Neural cell (in vitro differentiated cells): ENCODE measurements at regions not wholly inside any gene's neighbourhood (a gene's known extent, or its start where the extent isn't known, plus 50 kb on each side); places are given as distances from the start of the nearest gene placed in this dataset.

ENCODE experiments used
- H2AFZ ChIP-seq: fragments of 200-600, 300-800 bp; sonication (generic), shearing (Covaris generic); 2 replicates; pipeline ENCODE4 v1.6.0; 2014; ENCODE audit warnings: low read depth, mild to moderate bottlenecking, antibody characterized with exemption, low read length, moderate library complexity
- H3F3A ChIP-seq: fragments of 200-600 bp; shearing (Covaris generic); 2 replicates; pipeline ENCODE4 v1.6.1; 2016; ENCODE audit warnings: mild to moderate bottlenecking, moderate library complexity, mixed read lengths, antibody characterized with exemption, low read length; ENCODE audit not compliant: insufficient read depth, poor library complexity, severe bottlenecking
- H3K27ac ChIP-seq: fragments of 200-600, 300-800 bp; sonication (generic), shearing (Covaris generic); 2 replicates; pipeline ENCODE4 v1.5.1; 2014; ENCODE audit warnings: mild to moderate bottlenecking, low read length, moderate library complexity
- H3K27me3 ChIP-seq: fragments of 300-800, 200-600 bp; sonication (generic), shearing (Covaris generic); 2 replicates; pipeline ENCODE4 v1.6.0; 2014; ENCODE audit warnings: mild to moderate bottlenecking, low read depth, low read length, moderate library complexity; ENCODE audit not compliant: insufficient read depth
- H3K36me3 ChIP-seq: fragments of 300-800, 200-600 bp; sonication (generic), shearing (Covaris generic); 2 replicates; pipeline ENCODE4 v1.5.1; 2014; ENCODE audit warnings: mild to moderate bottlenecking, antibody characterized with exemption, low read length, moderate library complexity; ENCODE audit not compliant: insufficient read depth
- H3K4me2 ChIP-seq: fragments of 300-800, 200-600 bp; sonication (generic), shearing (Covaris generic); 2 replicates; pipeline ENCODE4 v1.6.0; 2014; ENCODE audit warnings: mild to moderate bottlenecking, low read length
- H3K4me3 ChIP-seq: fragments of 300-800, 200-600 bp; sonication (generic), shearing (Covaris generic); 2 replicates; pipeline ENCODE4 v1.5.1; 2014; ENCODE audit warnings: mild to moderate bottlenecking, low read length, moderate library complexity
- H3K79me2 ChIP-seq: fragments of 200-600 bp; shearing (Covaris generic); replicated peaks from 2 replicates; pipeline ENCODE4 v1.6.0; 2014; ENCODE audit warnings: mild to moderate bottlenecking, low read length, moderate library complexity; ENCODE audit not compliant: insufficient read depth
- H3K9ac ChIP-seq: fragments of 300-800, 200-600 bp; sonication (generic), shearing (Covaris generic); 2 replicates; pipeline ENCODE4 v1.6.1; 2016; ENCODE audit warnings: mild to moderate bottlenecking, low read length, mixed read lengths
- H3K9me2 ChIP-seq: fragments of 200-600 bp; shearing (Covaris generic); 2 replicates; pipeline ENCODE4 v1.6.1; 2016; ENCODE audit warnings: mild to moderate bottlenecking, low read length, mixed read lengths; ENCODE audit not compliant: insufficient read depth
- H3K9me3 ChIP-seq: fragments of 200-600, 300-800 bp; sonication (generic), shearing (Covaris generic); 2 replicates; pipeline ENCODE4 v1.6.1; 2016; ENCODE audit warnings: mild to moderate bottlenecking, mixed run types, low read length, moderate library complexity, mixed read lengths
- H4K20me1 ChIP-seq: fragments of 200-600 bp; shearing (Covaris generic); 2 replicates; pipeline ENCODE4 v1.6.1; 2016; ENCODE audit warnings: mild to moderate bottlenecking, mixed run types; ENCODE audit not compliant: insufficient read depth
- CTCF ChIP-seq: fragments of 450-650 bp; IDR thresholded peaks from 2 replicates; pipeline ENCODE4 v1.5.1; 2014; ENCODE audit warnings: antibody characterized with exemption, mild to moderate bottlenecking, moderate library complexity; ENCODE audit not compliant: poor library complexity, severe bottlenecking
- EP300 ChIP-seq: fragments of 450-650 bp; conservative IDR thresholded peaks from 2 replicates; pipeline ENCODE4 v1.6.1; 2014; ENCODE audit warnings: antibody characterized with exemption, mild to moderate bottlenecking, moderate library complexity; ENCODE audit not compliant: poor library complexity, severe bottlenecking
- EZH2 ChIP-seq: fragments of 200-600, 300-800 bp; shearing (Covaris generic), sonication (generic); IDR thresholded peaks from 2 replicates; pipeline ENCODE4 v1.6.1; 2014; ENCODE audit warnings: antibody characterized with exemption, low read length, borderline replicate concordance, mild to moderate bottlenecking; ENCODE audit not compliant: insufficient read depth, poor library complexity, severe bottlenecking
- MXI1 ChIP-seq: fragments of 450-650 bp; conservative IDR thresholded peaks from 2 replicates; pipeline ENCODE4 v1.6.1; 2014; ENCODE audit warnings: antibody characterized with exemption, mild to moderate bottlenecking; ENCODE audit not compliant: poor library complexity, severe bottlenecking
- POLR2AphosphoS5 ChIP-seq: IDR thresholded peaks from 2 replicates; pipeline ENCODE4 v1.6.1; 2012
- RAD21 ChIP-seq: fragments of 450-650 bp; conservative IDR thresholded peaks from 2 replicates; pipeline ENCODE4 v1.6.1; 2014; ENCODE audit warnings: antibody characterized with exemption, mild to moderate bottlenecking, moderate library complexity
- REST ChIP-seq: IDR thresholded peaks from 2 replicates; pipeline ENCODE4 v1.6.1; 2012; ENCODE audit warnings: borderline replicate concordance
- SMC3 ChIP-seq: fragments of 450-650 bp; conservative IDR thresholded peaks from 2 replicates; pipeline ENCODE4 v1.6.1; 2014; ENCODE audit warnings: antibody characterized with exemption, mild to moderate bottlenecking, moderate library complexity; ENCODE audit not compliant: poor library complexity

- Histone ChIP-seq H3K79me2 (no peaks in the 10 kb centered on the region), H4K20me1 (no peaks in the 10 kb centered on the region), H3K36me3 (no peaks in the 10 kb centered on the region), H2AFZ (no peak overlapping the region), H3K4me2 (peak overlapping the region; percentile 41), H3K9me2 (no peaks in the 10 kb centered on the region), H3K27me3 (no peaks in the 10 kb centered on the region), H3K27ac (peak overlapping the region; percentile 93), H3K4me3 (peak overlapping the region; percentile 20), H3K9me3 (no peaks in the 10 kb centered on the region), H3F3A (peaks cover 18% of the 10 kb centered on the region), H3K9ac (peak overlapping the region; percentile 40)
- peak; percentile 59 for TF ChIP-seq SMC3
- TF ChIP-seq EP300 = peak; percentile 98
- TF ChIP-seq POLR2AphosphoS5 = peak; percentile 87
- no peak for TF ChIP-seq EZH2
- peak; percentile 62 for TF ChIP-seq RAD21
Measured at GRCh38 chr18:68270017-68270416, 444.9 kb downstream of the TMX3 start.

- peak overlapping the region; percentile 93 for H3K27ac ChIP-seq
- no peak overlapping the region for H2AFZ ChIP-seq
- no peaks in the 10 kb centered on the region for H3K79me2 ChIP-seq
- peaks cover 23% of the 10 kb centered on the region for H3F3A ChIP-seq
- no peaks in the 10 kb centered on the region for H3K9me3 ChIP-seq
- H3K9me2 ChIP-seq = no peaks in the 10 kb centered on the region
- no peak overlapping the region for H3K9ac ChIP-seq
- H3K36me3 ChIP-seq = no peaks in the 10 kb centered on the region
- H4K20me1 ChIP-seq = no peaks in the 10 kb centered on the region
- TF ChIP-seq REST = no peak
- no peak for TF ChIP-seq POLR2AphosphoS5
- no peak for TF ChIP-seq CTCF
- TF ChIP-seq RAD21 = no peak
- TF ChIP-seq EP300 = no peak
- TF ChIP-seq SMC3 = no peak
- H3K4me3 ChIP-seq = no peak overlapping the region
- H3K27me3 ChIP-seq = no peaks in the 10 kb centered on the region
- H3K4me2 ChIP-seq = no peak overlapping the region
Measured at GRCh38 chr18:68267583-68267982, 447.3 kb downstream of the TMX3 start.

- H2AFZ ChIP-seq = no peak overlapping the region
- H3F3A ChIP-seq = peaks cover 12% of the 10 kb centered on the region
Measured at GRCh38 chr18:68263481-68263880, 451.4 kb downstream of the TMX3 start.

More at GRCh38 chr18:68263481-68263880, 451.4 kb downstream of the TMX3 start:
- Histone ChIP-seq H3K9me3 (no peaks in the 10 kb centered on the region), H3K27ac (peak overlapping the region; percentile 57), H3K9ac (no peak overlapping the region), H3K27me3 (no peaks in the 10 kb centered on the region), H3K79me2 (no peaks in the 10 kb centered on the region), H3K9me2 (no peaks in the 10 kb centered on the region), H3K4me3 (no peak overlapping the region), H3K4me2 (no peak overlapping the region), H3K36me3 (no peaks in the 10 kb centered on the region), H4K20me1 (no peaks in the 10 kb centered on the region)
- TF ChIP-seq REST (no peak), RAD21 (no peak), EP300 (no peak), POLR2AphosphoS5 (no peak), MXI1 (no peak), EZH2 (no peak)
